Fibroblast of the conjunctiva (primary cell): ENCODE measurements at regions not wholly inside any gene's neighbourhood (a gene's known extent, or its start where the extent isn't known, plus 50 kb on each side); places are given as distances from the start of the nearest gene placed in this dataset.

Experiments
- DNase-seq: peaks from one replicate; pipeline ENCODE4 v3.0.0-alpha.2; 2010; ENCODE audit warnings: low read depth

GRCh38 chr16:13552960-13553257 lies 367.0 kb upstream of the ERCC4 start:
- no peak for DNase-seq

GRCh38 chr16:13553453-13553985 lies 366.4 kb upstream of the ERCC4 start:
- no peak for DNase-seq

GRCh38 chr16:13554005-13554404 lies 365.9 kb upstream of the ERCC4 start:
- no peak for DNase-seq

GRCh38 chr16:13554643-13555042 lies 365.3 kb upstream of the ERCC4 start:
- no peak for DNase-seq

- DNase-seq = no peak
These were observed 362.5 kb upstream of the ERCC4 start for GRCh38 chr16:13557418-13557817.

GRCh38 chr16:13558752-13559151 lies 361.2 kb upstream of the ERCC4 start:
- DNase-seq = no peak

GRCh38 chr16:13559624-13560023 lies 360.3 kb upstream of the ERCC4 start:
- no peak for DNase-seq

GRCh38 chr16:13560151-13560550 lies 359.8 kb upstream of the ERCC4 start:
- DNase-seq = no peak

GRCh38 chr16:13561291-13562070 lies 358.5 kb upstream of the ERCC4 start:
- DNase-seq = no peak

GRCh38 chr16:13568803-13569202 lies 351.2 kb upstream of the ERCC4 start:
- DNase-seq = no peak

- DNase-seq = no peak
These were observed 350.0 kb upstream of the ERCC4 start for GRCh38 chr16:13569986-13570385.

GRCh38 chr16:13571036-13571435 lies 348.9 kb upstream of the ERCC4 start:
- DNase-seq = no peak

- DNase-seq = no peak
These were observed 346.1 kb upstream of the ERCC4 start for GRCh38 chr16:13573903-13574302.

- no peak for DNase-seq
These were observed 333.9 kb upstream of the ERCC4 start for GRCh38 chr16:13586051-13586450.

- DNase-seq = no peak
These were observed 332.8 kb upstream of the ERCC4 start for GRCh38 chr16:13587181-13587580.

GRCh38 chr16:13594823-13595222 lies 325.1 kb upstream of the ERCC4 start:
- no peak for DNase-seq

GRCh38 chr16:13606804-13607203 lies 313.1 kb upstream of the ERCC4 start:
- no peak for DNase-seq

- DNase-seq = no peak
These were observed 312.7 kb upstream of the ERCC4 start for GRCh38 chr16:13607289-13607688.

GRCh38 chr16:13611596-13611995 lies 308.4 kb upstream of the ERCC4 start:
- DNase-seq = no peak

GRCh38 chr16:13612623-13613022 lies 307.3 kb upstream of the ERCC4 start:
- no peak for DNase-seq

GRCh38 chr16:13613165-13613564 lies 306.8 kb upstream of the ERCC4 start:
- no peak for DNase-seq

GRCh38 chr16:13621639-13622038 lies 298.3 kb upstream of the ERCC4 start:
- no peak for DNase-seq

- DNase-seq = no peak
These were observed 291.8 kb upstream of the ERCC4 start for GRCh38 chr16:13628156-13628555.

- no peak for DNase-seq
These were observed 290.2 kb upstream of the ERCC4 start for GRCh38 chr16:13629704-13630103.
